Upper lobe of left lung (tissue), 4 donors: ENCODE measurements at regions not wholly inside any gene's neighbourhood (a gene's known extent, or its start where the extent isn't known, plus 50 kb on each side); places are given as distances from the start of the nearest gene placed in this dataset.

Source experiments
- CTCF ChIP-seq, 6 experiments: fragments of 450-650 bp in 4 of 6; fragments of 200-600 bp in 2 of 6; sonication (generic) in 2 of 6; IDR thresholded peaks; one replicate each; pipeline ENCODE4 v1.5.1; 2016 to 2019; ENCODE audit warnings: antibody characterized with exemption in 6 of 6
- POLR2A ChIP-seq, 4 donors: fragments of 450-650 bp; IDR thresholded peaks; one replicate each; pipeline ENCODE4 v1.5.1; 2016 to 2017; ENCODE audit warnings: antibody characterized with exemption in 4 of 4, mild to moderate bottlenecking in 2 of 4

GRCh38 chr6:139713900-139714506 is 339.6 kb upstream of the CITED2 start:
- TF ChIP-seq CTCF (IDR thresholded peaks at IDR 0.05) = no peak
- TF ChIP-seq POLR2A (IDR thresholded peaks at IDR 0.05) = no peak
